AG10803 (cell line): ENCODE measurements at regions not wholly inside any gene's neighbourhood (a gene's known extent, or its start where the extent isn't known, plus 50 kb on each side); places are given as distances from the start of the nearest gene placed in this dataset.

Source experiments
- DNase-seq: peaks from one replicate; pipeline ENCODE4 v3.0.0; 2010; ENCODE audit warnings: low read depth
- H3K4me3 ChIP-seq: 2 replicates; pipeline ENCODE4 v1.5.1; 2011; ENCODE audit warnings: mild to moderate bottlenecking, low read length, control low read depth
- CTCF ChIP-seq: conservative IDR thresholded peaks from 2 replicates; pipeline ENCODE4 v1.5.1; 2011; ENCODE audit warnings: mild to moderate bottlenecking, low read length, control low read depth, inconsistent platforms

- H3K4me3 ChIP-seq: no peak overlapping the region
- TF ChIP-seq CTCF: no peak
- DNase-seq: no peak
Observed at GRCh38 chr3:59684766-59685165, 634.9 kb upstream of the CFAP20DC start.

- no peak overlapping the region for H3K4me3 ChIP-seq
- no peak for TF ChIP-seq CTCF
- DNase-seq: no peak
Observed at GRCh38 chr3:59680919-59681318, 631.1 kb upstream of the CFAP20DC start.

- TF ChIP-seq CTCF: no peak
- DNase-seq: no peak
- no peak overlapping the region for H3K4me3 ChIP-seq
Observed at GRCh38 chr3:59677747-59678702, 628.2 kb upstream of the CFAP20DC start.

- DNase-seq: no peak
- TF ChIP-seq CTCF: no peak
- no peak overlapping the region for H3K4me3 ChIP-seq
Observed at GRCh38 chr3:59675495-59675894, 625.7 kb upstream of the CFAP20DC start.

GRCh38 chr3:59663076-59663850 is 613.4 kb upstream of the CFAP20DC start:
- DNase-seq: no peak
- H3K4me3 ChIP-seq: no peak overlapping the region
- TF ChIP-seq CTCF: no peak

- no peak for TF ChIP-seq CTCF
- no peak overlapping the region for H3K4me3 ChIP-seq
- no peak for DNase-seq
Observed at GRCh38 chr3:59660852-59661625, 611.2 kb upstream of the CFAP20DC start.
